ENCODE measurements at regions not wholly inside any gene's neighbourhood (a gene's known extent, or its start where the extent isn't known, plus 50 kb on each side); places are given as distances from the start of the nearest gene placed in this dataset.

- H3K27me3 ChIP-seq (ENCODE audit: control insufficient read depth, insufficient read depth, low read length): no peaks in the 10 kb centered on the region
- H3K9ac ChIP-seq (ENCODE audit: low read length): no peak overlapping the region
- no peaks in the 10 kb centered on the region for H3K9me3 ChIP-seq (ENCODE audit: control insufficient read depth, low read length)
- H3K36me3 ChIP-seq (ENCODE audit: control insufficient read depth, insufficient read depth, low read length): no peaks in the 10 kb centered on the region
- no peak overlapping the region for H3K4me3 ChIP-seq (ENCODE audit: low read length)
- no peaks in the 10 kb centered on the region for H3K4me1 ChIP-seq (ENCODE audit: control insufficient read depth, insufficient read depth, low read length)
Measured at GRCh38 chr10:36391405-36391804, 734.0 kb upstream of the ANKRD30A start.

GRCh38 chr10:36390221-36390620 is 735.2 kb upstream of the ANKRD30A start:
- Histone ChIP-seq H3K9ac (ENCODE audit: low read length) (no peak overlapping the region), H3K4me1 (ENCODE audit: control insufficient read depth, insufficient read depth, low read length) (no peaks in the 10 kb centered on the region), H3K27me3 (ENCODE audit: control insufficient read depth, insufficient read depth, low read length) (no peaks in the 10 kb centered on the region), H3K9me3 (ENCODE audit: control insufficient read depth, low read length) (no peaks in the 10 kb centered on the region), H3K36me3 (ENCODE audit: control insufficient read depth, insufficient read depth, low read length) (no peaks in the 10 kb centered on the region), H3K4me3 (ENCODE audit: low read length) (no peak overlapping the region)

GRCh38 chr10:36388166-36388565 is 737.2 kb upstream of the ANKRD30A start:
- Histone ChIP-seq H3K4me3 (ENCODE audit: low read length) (no peak overlapping the region), H3K9me3 (ENCODE audit: control insufficient read depth, low read length) (no peaks in the 10 kb centered on the region), H3K27me3 (ENCODE audit: control insufficient read depth, insufficient read depth, low read length) (no peaks in the 10 kb centered on the region), H3K4me1 (ENCODE audit: control insufficient read depth, insufficient read depth, low read length) (no peaks in the 10 kb centered on the region), H3K9ac (ENCODE audit: low read length) (no peak overlapping the region), H3K36me3 (ENCODE audit: control insufficient read depth, insufficient read depth, low read length) (no peaks in the 10 kb centered on the region)

- Histone ChIP-seq H3K9me3 (ENCODE audit: control insufficient read depth, low read length) (no peaks in the 10 kb centered on the region), H3K27me3 (ENCODE audit: control insufficient read depth, insufficient read depth, low read length) (no peaks in the 10 kb centered on the region), H3K9ac (ENCODE audit: low read length) (no peak overlapping the region), H3K4me1 (ENCODE audit: control insufficient read depth, insufficient read depth, low read length) (no peaks in the 10 kb centered on the region), H3K36me3 (ENCODE audit: control insufficient read depth, insufficient read depth, low read length) (no peaks in the 10 kb centered on the region), H3K4me3 (ENCODE audit: low read length) (no peak overlapping the region)
Measured at GRCh38 chr10:36385693-36386092, 739.7 kb upstream of the ANKRD30A start.

GRCh38 chr10:36383349-36383748 is 741.3 kb upstream of the FZD8 start:
- Histone ChIP-seq H3K4me3 (ENCODE audit: low read length) (no peak overlapping the region), H3K9me3 (ENCODE audit: control insufficient read depth, low read length) (no peaks in the 10 kb centered on the region), H3K4me1 (ENCODE audit: control insufficient read depth, insufficient read depth, low read length) (no peaks in the 10 kb centered on the region), H3K36me3 (ENCODE audit: control insufficient read depth, insufficient read depth, low read length) (no peaks in the 10 kb centered on the region), H3K9ac (ENCODE audit: low read length) (no peak overlapping the region), H3K27me3 (ENCODE audit: control insufficient read depth, insufficient read depth, low read length) (no peaks in the 10 kb centered on the region)

- H3K4me1 ChIP-seq (ENCODE audit: control insufficient read depth, insufficient read depth, low read length): no peaks in the 10 kb centered on the region
- H3K4me3 ChIP-seq (ENCODE audit: low read length): no peak overlapping the region
- H3K9me3 ChIP-seq (ENCODE audit: control insufficient read depth, low read length): no peaks in the 10 kb centered on the region
- H3K27me3 ChIP-seq (ENCODE audit: control insufficient read depth, insufficient read depth, low read length): no peaks in the 10 kb centered on the region
- H3K9ac ChIP-seq (ENCODE audit: low read length): no peak overlapping the region
- no peaks in the 10 kb centered on the region for H3K36me3 ChIP-seq (ENCODE audit: control insufficient read depth, insufficient read depth, low read length)
Measured at GRCh38 chr10:36381748-36382147, 739.7 kb upstream of the FZD8 start.

GRCh38 chr10:36380538-36380937 is 738.4 kb upstream of the FZD8 start:
- no peak overlapping the region for H3K4me3 ChIP-seq (ENCODE audit: low read length)
- H3K27me3 ChIP-seq (ENCODE audit: control insufficient read depth, insufficient read depth, low read length): no peaks in the 10 kb centered on the region
- no peaks in the 10 kb centered on the region for H3K4me1 ChIP-seq (ENCODE audit: control insufficient read depth, insufficient read depth, low read length)
- H3K9me3 ChIP-seq (ENCODE audit: control insufficient read depth, low read length): no peaks in the 10 kb centered on the region
- H3K9ac ChIP-seq (ENCODE audit: low read length): no peak overlapping the region
- no peaks in the 10 kb centered on the region for H3K36me3 ChIP-seq (ENCODE audit: control insufficient read depth, insufficient read depth, low read length)

GRCh38 chr10:36375107-36375506 is 733.0 kb upstream of the FZD8 start:
- no peaks in the 10 kb centered on the region for H3K4me1 ChIP-seq (ENCODE audit: control insufficient read depth, insufficient read depth, low read length)

GRCh38 chr10:36373424-36374096 is 731.5 kb upstream of the FZD8 start:
- Histone ChIP-seq H3K9me3 (ENCODE audit: control insufficient read depth, low read length) (no peaks in the 10 kb centered on the region), H3K4me3 (ENCODE audit: low read length) (no peak overlapping the region), H3K36me3 (ENCODE audit: control insufficient read depth, insufficient read depth, low read length) (no peaks in the 10 kb centered on the region), H3K9ac (ENCODE audit: low read length) (no peak overlapping the region), H3K4me1 (ENCODE audit: control insufficient read depth, insufficient read depth, low read length) (no peaks in the 10 kb centered on the region), H3K27me3 (ENCODE audit: control insufficient read depth, insufficient read depth, low read length) (no peaks in the 10 kb centered on the region)

More at GRCh38 chr10:36375107-36375506, 733.0 kb upstream of the FZD8 start:
- no peak overlapping the region for H3K9ac ChIP-seq (ENCODE audit: low read length)
- H3K4me3 ChIP-seq (ENCODE audit: low read length): no peak overlapping the region
- H3K27me3 ChIP-seq (ENCODE audit: control insufficient read depth, insufficient read depth, low read length): no peaks in the 10 kb centered on the region
- no peaks in the 10 kb centered on the region for H3K36me3 ChIP-seq (ENCODE audit: control insufficient read depth, insufficient read depth, low read length)
- no peaks in the 10 kb centered on the region for H3K9me3 ChIP-seq (ENCODE audit: control insufficient read depth, low read length)

GRCh38 chr10:36367362-36367761 is 725.3 kb upstream of the FZD8 start:
- no peaks in the 10 kb centered on the region for H3K27me3 ChIP-seq (ENCODE audit: control insufficient read depth, insufficient read depth, low read length)
- H3K9me3 ChIP-seq (ENCODE audit: control insufficient read depth, low read length): no peaks in the 10 kb centered on the region
- no peak overlapping the region for H3K9ac ChIP-seq (ENCODE audit: low read length)

GRCh38 chr10:36366843-36367242 is 724.7 kb upstream of the FZD8 start:
- no peaks in the 10 kb centered on the region for H3K9me3 ChIP-seq (ENCODE audit: control insufficient read depth, low read length)
- H3K27me3 ChIP-seq (ENCODE audit: control insufficient read depth, insufficient read depth, low read length): no peaks in the 10 kb centered on the region
- H3K36me3 ChIP-seq (ENCODE audit: control insufficient read depth, insufficient read depth, low read length): no peaks in the 10 kb centered on the region
- no peak overlapping the region for H3K4me3 ChIP-seq (ENCODE audit: low read length)
- H3K9ac ChIP-seq (ENCODE audit: low read length): no peak overlapping the region
- H3K4me1 ChIP-seq (ENCODE audit: control insufficient read depth, insufficient read depth, low read length): no peaks in the 10 kb centered on the region

More at GRCh38 chr10:36367362-36367761, 725.3 kb upstream of the FZD8 start:
- Histone ChIP-seq H3K36me3 (ENCODE audit: control insufficient read depth, insufficient read depth, low read length) (no peaks in the 10 kb centered on the region), H3K4me3 (ENCODE audit: low read length) (no peak overlapping the region), H3K4me1 (ENCODE audit: control insufficient read depth, insufficient read depth, low read length) (no peaks in the 10 kb centered on the region)

- H3K36me3 ChIP-seq (ENCODE audit: control insufficient read depth, insufficient read depth, low read length): no peaks in the 10 kb centered on the region
- H3K9ac ChIP-seq (ENCODE audit: low read length): no peak overlapping the region
- H3K27me3 ChIP-seq (ENCODE audit: control insufficient read depth, insufficient read depth, low read length): no peaks in the 10 kb centered on the region
- H3K4me3 ChIP-seq (ENCODE audit: low read length): no peak overlapping the region
- H3K4me1 ChIP-seq (ENCODE audit: control insufficient read depth, insufficient read depth, low read length): no peaks in the 10 kb centered on the region
- H3K9me3 ChIP-seq (ENCODE audit: control insufficient read depth, low read length): no peaks in the 10 kb centered on the region
Measured at GRCh38 chr10:36366065-36366464, 724.0 kb upstream of the FZD8 start.

- H3K4me1 ChIP-seq (ENCODE audit: control insufficient read depth, insufficient read depth, low read length): no peaks in the 10 kb centered on the region
- no peak overlapping the region for H3K4me3 ChIP-seq (ENCODE audit: low read length)
- no peaks in the 10 kb centered on the region for H3K27me3 ChIP-seq (ENCODE audit: control insufficient read depth, insufficient read depth, low read length)
- H3K36me3 ChIP-seq (ENCODE audit: control insufficient read depth, insufficient read depth, low read length): no peaks in the 10 kb centered on the region
- no peak overlapping the region for H3K9ac ChIP-seq (ENCODE audit: low read length)
- no peaks in the 10 kb centered on the region for H3K9me3 ChIP-seq (ENCODE audit: control insufficient read depth, low read length)
Measured at GRCh38 chr10:36362257-36362656, 720.2 kb upstream of the FZD8 start.
